ENCODE measurements at regions not wholly inside any gene's neighbourhood (a gene's known extent, or its start where the extent isn't known, plus 50 kb on each side); places are given as distances from the start of the nearest gene placed in this dataset.

- TF ChIP-seq, protein P1, sequence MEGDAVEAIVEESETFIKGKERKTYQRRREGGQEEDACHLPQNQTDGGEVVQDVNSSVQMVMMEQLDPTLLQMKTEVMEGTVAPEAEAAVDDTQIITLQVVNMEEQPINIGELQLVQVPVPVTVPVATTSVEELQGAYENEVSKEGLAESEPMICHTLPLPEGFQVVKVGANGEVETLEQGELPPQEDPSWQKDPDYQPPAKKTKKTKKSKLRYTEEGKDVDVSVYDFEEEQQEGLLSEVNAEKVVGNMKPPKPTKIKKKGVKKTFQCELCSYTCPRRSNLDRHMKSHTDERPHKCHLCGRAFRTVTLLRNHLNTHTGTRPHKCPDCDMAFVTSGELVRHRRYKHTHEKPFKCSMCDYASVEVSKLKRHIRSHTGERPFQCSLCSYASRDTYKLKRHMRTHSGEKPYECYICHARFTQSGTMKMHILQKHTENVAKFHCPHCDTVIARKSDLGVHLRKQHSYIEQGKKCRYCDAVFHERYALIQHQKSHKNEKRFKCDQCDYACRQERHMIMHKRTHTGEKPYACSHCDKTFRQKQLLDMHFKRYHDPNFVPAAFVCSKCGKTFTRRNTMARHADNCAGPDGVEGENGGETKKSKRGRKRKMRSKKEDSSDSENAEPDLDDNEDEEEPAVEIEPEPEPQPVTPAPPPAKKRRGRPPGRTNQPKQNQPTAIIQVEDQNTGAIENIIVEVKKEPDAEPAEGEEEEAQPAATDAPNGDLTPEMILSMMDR (IDR thresholded peaks at IDR 0.05 in 4 of 5, conservative IDR thresholded peaks at IDR 0.05 in 1 of 5), result no peak
- TF ChIP-seq POLR2A (IDR thresholded peaks at IDR 0.05), result no peak
Observed at GRCh38 chr3:117600666-117601065, 891.1 kb downstream of the TUSC7 start.

Data from gastrocnemius medialis (tissue), 4 donors.